Kasumi-1 (cell line): ENCODE measurements at regions not wholly inside any gene's neighbourhood (a gene's known extent, or its start where the extent isn't known, plus 50 kb on each side); places are given as distances from the start of the nearest gene placed in this dataset.

Experiments
- DNase-seq, 2 experiments: peaks; one replicate each; lab custom pipeline; 2025; lab: John Stamatoyannopoulos, UW

DNA sequence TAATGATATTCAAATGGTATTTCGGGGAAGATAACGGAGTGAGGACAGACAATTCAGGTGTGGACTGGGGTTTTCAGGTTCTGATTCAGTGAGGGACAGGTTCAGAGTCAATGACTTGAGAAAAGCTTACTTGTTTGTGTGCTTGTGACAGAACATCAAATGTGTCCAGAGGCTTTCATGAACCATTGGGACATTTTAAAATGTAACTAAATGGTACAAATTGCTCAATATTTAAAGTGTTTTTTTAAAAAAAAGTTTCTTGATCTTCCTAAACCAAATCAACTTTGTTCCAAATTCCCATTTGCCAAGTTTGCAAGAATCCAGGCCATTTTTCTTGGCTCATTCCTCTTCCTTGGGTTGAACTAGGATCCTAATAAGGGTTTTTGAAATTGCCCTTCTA is 59.4 kb upstream of the BZW1 start:
- DNase-seq = no peak

DNA sequence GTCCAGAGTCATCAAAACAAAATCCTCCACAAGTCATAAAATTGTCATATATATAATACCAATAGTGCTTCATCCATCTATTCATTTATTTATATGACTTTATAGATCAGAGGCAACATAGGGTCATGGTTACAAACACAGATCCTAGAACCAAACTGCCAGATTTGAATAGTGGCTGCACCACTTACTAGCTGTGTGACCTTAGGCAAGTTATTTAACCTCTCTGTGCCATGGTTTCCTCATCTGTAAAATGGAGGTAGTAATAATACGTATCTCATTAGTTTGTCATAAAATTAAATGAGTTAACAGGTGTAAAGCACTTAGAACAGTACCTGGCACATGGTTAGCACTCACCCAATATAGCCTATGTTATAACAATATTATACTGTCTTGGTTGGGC is 58.9 kb upstream of the BZW1 start:
- DNase-seq = no peak

GRCh38 chr2:200756618-200757321 is 54.9 kb upstream of the BZW1 start:
- no peak for DNase-seq

- no peak for DNase-seq
Measured at GRCh38 chr2:200757399-200757798, 54.3 kb upstream of the BZW1 start.

DNA sequence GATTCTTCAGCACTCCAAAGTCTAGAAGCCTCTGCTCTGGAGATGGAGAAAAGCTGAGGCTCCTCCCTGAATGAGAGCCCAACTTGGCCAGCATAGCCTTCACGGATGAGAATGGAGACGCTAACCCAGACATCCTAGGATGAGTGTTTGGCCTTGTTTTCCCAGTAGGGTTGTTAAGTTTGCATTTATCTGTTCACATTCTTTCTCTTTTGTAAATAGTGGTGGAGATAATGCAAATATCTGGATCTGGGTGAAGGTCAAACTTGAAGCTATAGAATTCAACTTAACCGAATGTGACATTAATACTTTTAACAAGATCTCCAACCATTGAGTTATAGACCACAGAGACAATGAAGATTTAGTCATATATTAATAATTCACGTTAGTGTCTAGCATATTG is 53.4 kb upstream of the BZW1 start:
- DNase-seq = no peak

DNA sequence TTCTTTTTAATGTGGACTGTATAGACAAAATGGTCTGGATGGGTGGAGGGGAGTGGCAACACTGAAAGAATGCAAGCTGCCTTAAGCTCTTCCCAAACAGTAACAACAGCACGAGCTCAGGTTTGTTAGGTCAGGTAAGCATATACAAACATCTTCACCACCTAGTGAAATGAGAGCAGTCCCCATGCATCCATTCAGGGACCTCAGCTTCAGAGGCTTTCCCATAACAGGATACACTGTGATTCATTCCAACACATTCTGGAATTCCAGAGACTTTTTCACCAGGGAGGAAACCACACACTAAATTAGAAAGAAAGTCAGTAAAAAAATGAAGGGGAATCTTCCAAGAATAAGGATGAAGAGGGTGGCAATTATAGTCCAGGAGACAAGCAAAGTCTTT is 50.4 kb upstream of the BZW1 start:
- DNase-seq = no peak
